ENCODE measurements at regions not wholly inside any gene's neighbourhood (a gene's known extent, or its start where the extent isn't known, plus 50 kb on each side); places are given as distances from the start of the nearest gene placed in this dataset.

DNA sequence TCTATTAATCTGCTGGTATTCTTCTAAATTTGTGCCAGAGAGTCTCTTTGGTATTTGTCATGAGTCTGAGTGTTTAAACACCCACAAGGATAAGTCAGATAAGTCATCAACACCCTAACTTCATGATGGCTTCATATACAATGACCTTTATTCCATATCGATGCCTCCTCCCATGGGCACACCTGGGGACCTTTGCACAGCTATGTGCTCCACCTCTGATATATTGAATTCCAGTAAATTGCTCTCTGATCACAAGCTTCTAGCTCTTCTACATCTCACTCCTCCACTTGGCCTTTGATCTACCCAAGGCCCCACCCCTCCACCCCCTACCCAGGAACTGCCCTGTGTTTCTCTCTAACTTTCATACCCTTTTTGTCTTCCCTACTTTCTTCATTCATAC is 102.7 kb upstream of the MIER3 start:
- no peak for TF ChIP-seq POLR2A (IDR thresholded peaks at IDR 0.05)
- TF ChIP-seq, protein P1, sequence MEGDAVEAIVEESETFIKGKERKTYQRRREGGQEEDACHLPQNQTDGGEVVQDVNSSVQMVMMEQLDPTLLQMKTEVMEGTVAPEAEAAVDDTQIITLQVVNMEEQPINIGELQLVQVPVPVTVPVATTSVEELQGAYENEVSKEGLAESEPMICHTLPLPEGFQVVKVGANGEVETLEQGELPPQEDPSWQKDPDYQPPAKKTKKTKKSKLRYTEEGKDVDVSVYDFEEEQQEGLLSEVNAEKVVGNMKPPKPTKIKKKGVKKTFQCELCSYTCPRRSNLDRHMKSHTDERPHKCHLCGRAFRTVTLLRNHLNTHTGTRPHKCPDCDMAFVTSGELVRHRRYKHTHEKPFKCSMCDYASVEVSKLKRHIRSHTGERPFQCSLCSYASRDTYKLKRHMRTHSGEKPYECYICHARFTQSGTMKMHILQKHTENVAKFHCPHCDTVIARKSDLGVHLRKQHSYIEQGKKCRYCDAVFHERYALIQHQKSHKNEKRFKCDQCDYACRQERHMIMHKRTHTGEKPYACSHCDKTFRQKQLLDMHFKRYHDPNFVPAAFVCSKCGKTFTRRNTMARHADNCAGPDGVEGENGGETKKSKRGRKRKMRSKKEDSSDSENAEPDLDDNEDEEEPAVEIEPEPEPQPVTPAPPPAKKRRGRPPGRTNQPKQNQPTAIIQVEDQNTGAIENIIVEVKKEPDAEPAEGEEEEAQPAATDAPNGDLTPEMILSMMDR (IDR thresholded peaks at IDR 0.05), result no peak
